GM19023 (cell line): ENCODE measurements at regions not wholly inside any gene's neighbourhood (a gene's known extent, or its start where the extent isn't known, plus 50 kb on each side); places are given as distances from the start of the nearest gene placed in this dataset.

Experiments used
- ATAC-seq: cut with Tn5 transposase; IDR thresholded peaks from one replicate; pipeline ENCODE4 v1.9.1; 2021; ENCODE audit warnings: mild to moderate bottlenecking, moderate library complexity; ENCODE audit not compliant: unreplicated experiment

- ATAC-seq = no peak
Observed at GRCh38 chr15:47945872-47946650, 174.7 kb upstream of the SLC24A5 start.

GRCh38 chr15:47949815-47950214 lies 171.0 kb upstream of the SLC24A5 start:
- no peak for ATAC-seq

GRCh38 chr15:47950447-47950846 lies 170.3 kb upstream of the SLC24A5 start:
- ATAC-seq = no peak

- ATAC-seq = no peak
Observed at GRCh38 chr15:47951781-47952180, 169.0 kb upstream of the SLC24A5 start.

- ATAC-seq = no peak
Observed at GRCh38 chr15:47954196-47954595, 166.6 kb upstream of the SLC24A5 start.

GRCh38 chr15:47955021-47955420 lies 165.8 kb upstream of the SLC24A5 start:
- ATAC-seq = no peak

GRCh38 chr15:47959617-47960413 lies 161.0 kb upstream of the SLC24A5 start:
- no peak for ATAC-seq

GRCh38 chr15:47961401-47962090 lies 159.2 kb upstream of the SLC24A5 start:
- peak; percentile 87 for ATAC-seq

- ATAC-seq = no peak
Observed at GRCh38 chr15:47963265-47963664, 157.5 kb upstream of the SLC24A5 start.

GRCh38 chr15:47964229-47964628 lies 156.6 kb upstream of the SLC24A5 start:
- no peak for ATAC-seq

GRCh38 chr15:47965297-47965696 lies 155.5 kb upstream of the SLC24A5 start:
- ATAC-seq = no peak

- ATAC-seq = no peak
Observed at GRCh38 chr15:47968593-47968992, 152.2 kb upstream of the SLC24A5 start.

- ATAC-seq = no peak
Observed at GRCh38 chr15:47971637-47972036, 149.2 kb upstream of the SLC24A5 start.

GRCh38 chr15:47972738-47973137 lies 148.1 kb upstream of the SLC24A5 start:
- ATAC-seq = no peak

- ATAC-seq = no peak
Observed at GRCh38 chr15:47974724-47975123, 146.1 kb upstream of the SLC24A5 start.

- no peak for ATAC-seq
Observed at GRCh38 chr15:47975427-47975826, 145.4 kb upstream of the SLC24A5 start.

GRCh38 chr15:47983533-47983932 lies 137.3 kb upstream of the SLC24A5 start:
- no peak for ATAC-seq

- no peak for ATAC-seq
Observed at GRCh38 chr15:47985568-47985967, 135.2 kb upstream of the SLC24A5 start.

- ATAC-seq = no peak
Observed at GRCh38 chr15:47987461-47987860, 133.3 kb upstream of the SLC24A5 start.

GRCh38 chr15:47987908-47988532 lies 132.8 kb upstream of the SLC24A5 start:
- peak; percentile 93 for ATAC-seq

GRCh38 chr15:47988564-47988963 lies 132.2 kb upstream of the SLC24A5 start:
- no peak for ATAC-seq
